Neural progenitor cell (in vitro differentiated cells): ENCODE measurements at regions not wholly inside any gene's neighbourhood (a gene's known extent, or its start where the extent isn't known, plus 50 kb on each side); places are given as distances from the start of the nearest gene placed in this dataset.

Source experiments
- DNase-seq: peaks from one replicate; pipeline ENCODE4 v3.0.0-alpha.2; 2016; ENCODE audit warnings: low spot score
- H2AFZ ChIP-seq: fragments of 200-600 bp; sonication (generic); replicated peaks from 2 replicates; pipeline ENCODE4 v1.6.1; 2016; ENCODE audit warnings: antibody characterized with exemption
- H3F3A ChIP-seq: fragments of 200-600 bp; sonication (generic); 2 replicates; pipeline ENCODE4 v1.6.1; 2016; ENCODE audit warnings: antibody characterized with exemption, low read depth
- H3K27ac ChIP-seq: fragments of 200-600 bp; sonication (generic); 2 replicates; pipeline ENCODE4 v1.5.1; 2016; ENCODE audit warnings: mild to moderate bottlenecking
- H3K27me3 ChIP-seq: fragments of 200-600 bp; sonication (generic); 2 replicates; pipeline ENCODE4 v1.6.1; 2016; ENCODE audit warnings: mild to moderate bottlenecking, moderate library complexity
- H3K36me3 ChIP-seq: fragments of 200-600 bp; sonication (generic); 2 replicates; pipeline ENCODE4 v1.5.1; 2016
- H3K4me1 ChIP-seq: fragments of 200-600 bp; sonication (generic); 2 replicates; pipeline ENCODE4 v1.6.1; 2016; ENCODE audit warnings: mixed run types
- H3K4me2 ChIP-seq: fragments of 200-600 bp; sonication (generic); 2 replicates; pipeline ENCODE4 v1.6.1; 2016
- H3K4me3 ChIP-seq: fragments of 200-600 bp; sonication (generic); 2 replicates; pipeline ENCODE4 v1.5.1; 2016
- H3K79me2 ChIP-seq: fragments of 200-600 bp; sonication (generic); 2 replicates; pipeline ENCODE4 v1.6.1; 2016; ENCODE audit warnings: low read depth
- H3K9ac ChIP-seq: fragments of 200-600 bp; sonication (generic); 2 replicates; pipeline ENCODE4 v1.6.1; 2016
- H3K9me3 ChIP-seq: fragments of 200-600 bp; sonication (generic); 2 replicates; pipeline ENCODE4 v1.5.1; 2016; ENCODE audit warnings: low read depth
- H4K20me1 ChIP-seq: fragments of 200-600 bp; sonication (generic); 2 replicates; pipeline ENCODE4 v1.6.1; 2016; ENCODE audit warnings: low read depth
- H3K27ac Mint-ChIP-seq: 3 replicates; pipeline ENCODE4 v1.8.0; 2021; ENCODE audit warnings: mixed read lengths
- H3K27me3 Mint-ChIP-seq: 2 replicates; pipeline ENCODE4 v1.8.0; 2022; ENCODE audit warnings: low read depth, mild to moderate bottlenecking, inconsistent platforms, moderate library complexity, mixed read lengths; ENCODE audit not compliant: insufficient read depth
- H3K36me3 Mint-ChIP-seq: 3 replicates; pipeline ENCODE4 v1.8.0; 2021; ENCODE audit warnings: mixed read lengths
- H3K4me1 Mint-ChIP-seq: 3 replicates; pipeline ENCODE4 v1.8.0; 2021; ENCODE audit warnings: mixed read lengths
- H3K4me3 Mint-ChIP-seq: 3 replicates; pipeline ENCODE4 v1.8.0; 2021; ENCODE audit warnings: mild to moderate bottlenecking, moderate library complexity, mixed read lengths
- H3K9me3 Mint-ChIP-seq: 3 replicates; pipeline ENCODE4 v1.8.0; 2020; ENCODE audit warnings: mixed read lengths
- CTCF ChIP-seq: fragments of 200-600 bp; sonication (generic); IDR thresholded peaks from 2 replicates; pipeline ENCODE4 v1.5.1; 2017; ENCODE audit warnings: antibody characterized with exemption, mild to moderate bottlenecking
- EZH2 ChIP-seq: fragments of 200-600 bp; sonication (generic); IDR thresholded peaks from 2 replicates; pipeline ENCODE4 v1.6.1; 2017; ENCODE audit warnings: antibody characterized with exemption, mild to moderate bottlenecking, moderate library complexity
- EZH2phosphoT487 ChIP-seq: fragments of 200-600 bp; sonication (generic); IDR thresholded peaks from 2 replicates; pipeline ENCODE4 v1.6.1; 2017; ENCODE audit warnings: antibody characterized with exemption

GRCh38 chr2:74742471-74742870 is 88.4 kb downstream of the SEMA4F start:
- peaks cover 4% of the 10 kb centered on the region for H3F3A ChIP-seq
- H2AFZ ChIP-seq = no peak overlapping the region
- Mint-ChIP-seq H3K36me3 (no peaks in the 10 kb centered on the region), H3K27me3 (no peaks in the 10 kb centered on the region), H3K9me3 (peaks cover under 1% of the 10 kb centered on the region), H3K27ac (no peak overlapping the region), H3K4me3 (no peak overlapping the region), H3K4me1 (peaks cover 32% of the 10 kb centered on the region)
- TF ChIP-seq EZH2 (no peak), EZH2phosphoT487 (no peak)
- H3K4me3 ChIP-seq = no peak overlapping the region
- no peaks in the 10 kb centered on the region for H3K9me3 ChIP-seq
- H3K27me3 ChIP-seq = no peaks in the 10 kb centered on the region
- H3K4me2 ChIP-seq = no peak overlapping the region
- H3K79me2 ChIP-seq = no peaks in the 10 kb centered on the region
- peaks cover 29% of the 10 kb centered on the region for H3K4me1 ChIP-seq
- H3K36me3 ChIP-seq = no peaks in the 10 kb centered on the region
- no peak overlapping the region for H3K27ac ChIP-seq
- no peaks in the 10 kb centered on the region for H4K20me1 ChIP-seq
- DNase-seq = no peak
- H3K9ac ChIP-seq = no peak overlapping the region

- H3K4me3 ChIP-seq = no peak overlapping the region
- H3K36me3 Mint-ChIP-seq = no peaks in the 10 kb centered on the region
- no peak overlapping the region for H3K4me2 ChIP-seq
- H4K20me1 ChIP-seq = no peaks in the 10 kb centered on the region
- H3K9me3 ChIP-seq = no peaks in the 10 kb centered on the region
- no peaks in the 10 kb centered on the region for H3K79me2 ChIP-seq
- H3K9ac ChIP-seq = no peak overlapping the region
- peaks cover 2% of the 10 kb centered on the region for H3K27me3 Mint-ChIP-seq
- H3K9me3 Mint-ChIP-seq = no peaks in the 10 kb centered on the region
- H3F3A ChIP-seq = peaks cover 4% of the 10 kb centered on the region
- H3K4me3 Mint-ChIP-seq = no peak overlapping the region
- no peak overlapping the region for H3K27ac ChIP-seq
- no peak overlapping the region for H2AFZ ChIP-seq
- peaks cover 34% of the 10 kb centered on the region for H3K4me1 Mint-ChIP-seq
- no peaks in the 10 kb centered on the region for H3K36me3 ChIP-seq
- H3K27me3 ChIP-seq = no peaks in the 10 kb centered on the region
- H3K4me1 ChIP-seq = peaks cover 29% of the 10 kb centered on the region
- DNase-seq = no peak
- no peak overlapping the region for H3K27ac Mint-ChIP-seq
- no peak for TF ChIP-seq EZH2
- no peak for TF ChIP-seq CTCF
- TF ChIP-seq EZH2phosphoT487 = no peak
These were observed 89.0 kb downstream of the SEMA4F start for GRCh38 chr2:74743039-74743438.

- H3F3A ChIP-seq = peaks cover 4% of the 10 kb centered on the region
- no peaks in the 10 kb centered on the region for H3K27me3 ChIP-seq
- no peaks in the 10 kb centered on the region for H4K20me1 ChIP-seq
- no peak for DNase-seq
- no peaks in the 10 kb centered on the region for H3K9me3 ChIP-seq
- H3K36me3 ChIP-seq = no peaks in the 10 kb centered on the region
- H3K27me3 Mint-ChIP-seq = peaks cover 2% of the 10 kb centered on the region
- no peak overlapping the region for H3K27ac Mint-ChIP-seq
- no peak overlapping the region for H2AFZ ChIP-seq
- no peak overlapping the region for H3K4me3 Mint-ChIP-seq
- H3K9me3 Mint-ChIP-seq = no peaks in the 10 kb centered on the region
- H3K4me3 ChIP-seq = no peak overlapping the region
- H3K4me2 ChIP-seq = no peak overlapping the region
- no peak for TF ChIP-seq EZH2phosphoT487
- TF ChIP-seq CTCF = no peak
- TF ChIP-seq EZH2 = no peak
- no peaks in the 10 kb centered on the region for H3K36me3 Mint-ChIP-seq
- no peak overlapping the region for H3K27ac ChIP-seq
- peaks cover 34% of the 10 kb centered on the region for H3K4me1 Mint-ChIP-seq
- no peaks in the 10 kb centered on the region for H3K79me2 ChIP-seq
- H3K9ac ChIP-seq = no peak overlapping the region
- peaks cover 29% of the 10 kb centered on the region for H3K4me1 ChIP-seq
These were observed 89.7 kb downstream of the SEMA4F start for GRCh38 chr2:74743778-74744177.

- Mint-ChIP-seq H3K4me1 (peaks cover 44% of the 10 kb centered on the region), H3K27ac (peak overlapping the region; percentile 37), H3K9me3 (no peaks in the 10 kb centered on the region), H3K4me3 (no peak overlapping the region), H3K27me3 (peaks cover 2% of the 10 kb centered on the region), H3K36me3 (no peaks in the 10 kb centered on the region)
- H3K27ac ChIP-seq = no peak overlapping the region
- H3K4me2 ChIP-seq = no peak overlapping the region
- H3K79me2 ChIP-seq = no peaks in the 10 kb centered on the region
- H4K20me1 ChIP-seq = no peaks in the 10 kb centered on the region
- no peak overlapping the region for H3K4me3 ChIP-seq
- H3K27me3 ChIP-seq = no peaks in the 10 kb centered on the region
- no peaks in the 10 kb centered on the region for H3K36me3 ChIP-seq
- H3K9ac ChIP-seq = no peak overlapping the region
- no peak for TF ChIP-seq EZH2
- H3K9me3 ChIP-seq = no peaks in the 10 kb centered on the region
- no peak overlapping the region for H2AFZ ChIP-seq
- H3K4me1 ChIP-seq = peaks cover 27% of the 10 kb centered on the region
- peaks cover 4% of the 10 kb centered on the region for H3F3A ChIP-seq
- DNase-seq = no peak
These were observed 89.0 kb upstream of the HK2 start for GRCh38 chr2:74744731-74745515.
